H1 (cell line): ENCODE measurements at regions not wholly inside any gene's neighbourhood (a gene's known extent, or its start where the extent isn't known, plus 50 kb on each side); places are given as distances from the start of the nearest gene placed in this dataset.

Experiments used
- CTCF ChIA-PET: fragments of 300-600 bp; sonication (Branson Sonifier 250); formaldehyde crosslinking; loops from one replicate; lab custom pipeline; 2021; ENCODE audit not compliant: partially characterized antibody; lab: Charles Lee
- POLR2A ChIA-PET: fragments of 300-600 bp; sonication (Branson Sonifier 250); formaldehyde crosslinking; loops from one replicate; lab custom pipeline; 2021; ENCODE audit warnings: inconsistent platforms; ENCODE audit not compliant: partially characterized antibody; lab: Charles Lee
- DNase-seq, 2 experiments: peaks; one replicate each; pipeline versions ENCODE4 v3.0.0 to v3.0.0-alpha.2; 2010 to 2022; ENCODE audit warnings: low spot score in 2 of 2, low read depth in 1 of 2, mixed read lengths in 1 of 2
- FAIRE-seq: peaks from 2 replicates; lab custom pipeline; 2011; peaks lifted over from hg19 to GRCh38; lab: Jason Lieb, UNC
- H2AFZ ChIP-seq: 2 replicates; pipeline ENCODE4 v1.8.1; 2012; ENCODE audit warnings: low read length, inconsistent platforms
- H2AK5ac ChIP-seq: 2 replicates; pipeline ENCODE4 v1.6.1; 2013; ENCODE audit warnings: low read depth, low read length
- H2BK120ac ChIP-seq: replicated peaks from 2 replicates; pipeline ENCODE3; 2013; ENCODE audit warnings: low read depth, low read length, inconsistent platforms
- H2BK12ac ChIP-seq: 2 replicates; pipeline ENCODE4 v1.6.1; 2013; ENCODE audit warnings: low read depth, low read length
- H2BK15ac ChIP-seq: 2 replicates; pipeline ENCODE4 v1.6.1; 2013; ENCODE audit warnings: low read length
- H2BK20ac ChIP-seq: 2 replicates; pipeline ENCODE4 v1.6.1; 2013; ENCODE audit warnings: low read length
- H2BK5ac ChIP-seq: 2 replicates; pipeline ENCODE4 v1.6.1; 2013; ENCODE audit warnings: low read depth, low read length
- H3K14ac ChIP-seq: 2 replicates; pipeline ENCODE4 v1.6.1; 2013; ENCODE audit warnings: inconsistent platforms; ENCODE audit not compliant: insufficient read length
- H3K18ac ChIP-seq: 2 replicates; pipeline ENCODE4 v1.6.1; 2013; ENCODE audit warnings: low read length; ENCODE audit errors: extremely low read depth
- H3K23ac ChIP-seq: 2 replicates; pipeline ENCODE4 v1.6.1; 2013; ENCODE audit warnings: inconsistent platforms; ENCODE audit not compliant: insufficient read length
- H3K23me2 ChIP-seq: 2 replicates; pipeline ENCODE4 v1.6.1; 2013; ENCODE audit warnings: low read depth, low read length
- H3K27ac ChIP-seq: 2 replicates; pipeline ENCODE4 v1.6.1; 2011; ENCODE audit warnings: low read depth, low read length, inconsistent platforms
- H3K27me3 ChIP-seq, 4 experiments: replicated peaks in 1 of 4; 1 replicate in 1 of 4; 2 replicates in 3 of 4; pipeline versions ENCODE4 v1.6.1 to v1.8.1; 2011 to 2013; ENCODE audit warnings: low read length in 3 of 4, mild to moderate bottlenecking in 3 of 4, inconsistent platforms in 2 of 4, mixed read lengths in 2 of 4, moderate library complexity in 1 of 4; ENCODE audit not compliant: control insufficient read depth in 3 of 4, insufficient read depth in 3 of 4; ENCODE audit errors: extremely low read depth in 1 of 4
- H3K36me3 ChIP-seq, 4 experiments: 2 replicates each; pipeline versions ENCODE4 v1.6.1 to v1.8.1; 2011 to 2013; ENCODE audit warnings: mild to moderate bottlenecking in 4 of 4, low read length in 3 of 4, moderate library complexity in 2 of 4, control low read depth in 1 of 4, inconsistent platforms in 1 of 4; ENCODE audit not compliant: insufficient read depth in 4 of 4, control insufficient read depth in 2 of 4
- H3K4ac ChIP-seq: replicated peaks from 2 replicates; pipeline ENCODE3; 2013; ENCODE audit warnings: low read length, low read depth, mixed read lengths, inconsistent platforms; ENCODE audit not compliant: insufficient read length
- H3K4me1 ChIP-seq, 4 experiments: replicated peaks in 1 of 4; 1 replicate in 1 of 4; 2 replicates in 3 of 4; pipeline versions ENCODE4 v1.6.1 to v1.8.1; 2011 to 2013; ENCODE audit warnings: low read length in 3 of 4, inconsistent platforms in 2 of 4, mixed read lengths in 1 of 4; ENCODE audit not compliant: insufficient read depth in 4 of 4, control insufficient read depth in 3 of 4
- H3K4me2 ChIP-seq, 2 experiments: 2 replicates each; pipeline versions ENCODE4 v1.6.1 to v1.8.1; 2011 to 2013; ENCODE audit warnings: low read depth in 2 of 2, low read length in 2 of 2, control low read depth in 1 of 2, inconsistent platforms in 1 of 2, mild to moderate bottlenecking in 1 of 2; ENCODE audit not compliant: insufficient read depth in 1 of 2
- H3K4me3 ChIP-seq, 4 experiments: fragments of 200-600, 300-600 bp in 1 of 4; sonication (generic), shearing (Covaris generic), sonication (Bioruptor Twin) in 1 of 4; 2 replicates each; pipeline versions ENCODE4 v1.5.1 to v1.8.1; 2011 to 2016; ENCODE audit warnings: low read length in 4 of 4, low read depth in 3 of 4, control low read depth in 2 of 4, inconsistent platforms in 2 of 4, mild to moderate bottlenecking in 2 of 4, mixed read lengths in 1 of 4, moderate library complexity in 1 of 4; ENCODE audit not compliant: insufficient read depth in 2 of 4; ENCODE audit errors: extremely low read depth in 1 of 4
- H3K56ac ChIP-seq: replicated peaks from 2 replicates; pipeline ENCODE3; 2013; ENCODE audit warnings: low read depth, mild to moderate bottlenecking, mixed read lengths, low read length, inconsistent platforms; ENCODE audit not compliant: insufficient read length
- H3K79me1 ChIP-seq: 2 replicates; pipeline ENCODE4 v1.6.1; 2013; ENCODE audit warnings: low read depth, low read length, control low read depth
- H3K79me2 ChIP-seq, 2 experiments: 2 replicates each; pipeline versions ENCODE4 v1.6.1 to v1.8.1; 2012 to 2013; ENCODE audit warnings: low read length in 2 of 2, mild to moderate bottlenecking in 2 of 2, inconsistent platforms in 1 of 2; ENCODE audit not compliant: insufficient read depth in 2 of 2, control insufficient read depth in 1 of 2
- H3K9ac ChIP-seq, 4 experiments: replicated peaks in 1 of 4; 1 replicate in 1 of 4; 2 replicates in 3 of 4; pipeline versions ENCODE4 v1.6.1 to v1.8.1; 2011 to 2013; ENCODE audit warnings: low read depth in 3 of 4, low read length in 3 of 4, control low read depth in 2 of 4, mild to moderate bottlenecking in 2 of 4, moderate library complexity in 2 of 4, inconsistent platforms in 1 of 4; ENCODE audit errors: extremely low read depth in 1 of 4
- H3K9me3 ChIP-seq, 2 experiments: 2 replicates each; pipeline versions ENCODE4 v1.6.1 to v1.8.1; 2012 to 2013; ENCODE audit warnings: mild to moderate bottlenecking in 2 of 2, moderate library complexity in 2 of 2, control low read depth in 1 of 2, inconsistent platforms in 1 of 2, low read depth in 1 of 2, low read length in 1 of 2, mixed read lengths in 1 of 2; ENCODE audit not compliant: insufficient read depth in 2 of 2
- H4K20me1 ChIP-seq, 2 experiments: replicated peaks in 1 of 2; 2 replicates each; pipeline versions ENCODE3 to v1.8.1; 2011 to 2013; ENCODE audit warnings: inconsistent platforms in 2 of 2, low read length in 2 of 2, mild to moderate bottlenecking in 1 of 2; ENCODE audit not compliant: insufficient read depth in 2 of 2, control insufficient read depth in 1 of 2
- H4K5ac ChIP-seq: 2 replicates; pipeline ENCODE4 v1.6.1; 2013; ENCODE audit warnings: low read length, low read depth, mixed read lengths, inconsistent platforms; ENCODE audit not compliant: insufficient read length
- H4K8ac ChIP-seq: 2 replicates; pipeline ENCODE4 v1.8.0; 2013; ENCODE audit warnings: mild to moderate bottlenecking, moderate library complexity, low read length, inconsistent platforms; ENCODE audit not compliant: insufficient read depth; ENCODE audit errors: extremely low read depth
- H4K91ac ChIP-seq: replicated peaks from 2 replicates; pipeline ENCODE3; 2013; ENCODE audit warnings: low read length, mixed read lengths, inconsistent platforms; ENCODE audit not compliant: insufficient read length
- ATF2 ChIP-seq: IDR thresholded peaks from 2 replicates; pipeline ENCODE4 v1.6.1; 2012; ENCODE audit warnings: low read length, inconsistent platforms
- CBX5 ChIP-seq: fragments of 300-800, 300-1000 bp; sonication (generic); IDR thresholded peaks from 2 replicates; pipeline ENCODE4 v1.7.1; 2016; ENCODE audit warnings: antibody characterized with exemption, low read length, low read depth
- EGR1 ChIP-seq: IDR thresholded peaks from 2 replicates; pipeline ENCODE4 v1.6.1; 2011; ENCODE audit warnings: low read depth, low read length, borderline replicate concordance
- MAX ChIP-seq: IDR thresholded peaks from 2 replicates; pipeline ENCODE4 v1.6.1; 2012; ENCODE audit warnings: inconsistent platforms
- PHF8 ChIP-seq: fragments of 200-600 bp; sonication (generic); conservative IDR thresholded peaks from 2 replicates; pipeline ENCODE4 v1.7.1; 2012; ENCODE audit warnings: low read depth, mild to moderate bottlenecking, inconsistent platforms, low read length, moderate library complexity
- RBBP5 ChIP-seq: IDR thresholded peaks from 2 replicates; pipeline ENCODE4 v1.7.1; 2012; ENCODE audit warnings: low read depth, mild to moderate bottlenecking, inconsistent platforms, low read length, moderate library complexity, borderline replicate concordance
- TAF7 ChIP-seq: optimal IDR thresholded peaks from 2 replicates; pipeline ENCODE3; 2011; ENCODE audit warnings: low read depth, mild to moderate bottlenecking, inconsistent platforms, low read length, moderate library complexity, borderline replicate concordance
- TEAD4 ChIP-seq: IDR thresholded peaks from 2 replicates; pipeline ENCODE4 v1.6.1; 2012; ENCODE audit warnings: low read depth, low read length, inconsistent platforms, mixed read lengths
- WGBS, 2 experiments: shearing (Covaris generic) in 1 of 2; methylation state at CpG; one replicate each; pipeline versions ENCODE4 v1.1.6 to v1.1.7; 2013 to 2015; ENCODE audit warnings: low lambda C conversion rate in 2 of 2, mixed read lengths in 2 of 2, inconsistent platforms in 1 of 2, low coverage in 1 of 2, missing lambda C conversion rate in 1 of 2; ENCODE audit not compliant: insufficient replicate concordance in 2 of 2, insufficient coverage in 1 of 2, insufficient read length in 1 of 2; ENCODE audit errors: extremely low coverage in 1 of 2, missing lambda C conversion rate in 1 of 2; 5-methylcytosine and 5-hydroxymethylcytosine counted together

GRCh38 chr7:138226745-138227279, 150.6 kb downstream of the AKR1D1 start:
- Histone ChIP-seq H3K18ac (no peak overlapping the region), H3K4me3 (no peak overlapping the region), H3K9me3 (peaks cover 2% of the 10 kb centered on the region in 2 experiments; a peak in 3 of 4 replicates), H3K4me2 (no peak overlapping the region), H2BK15ac (no peak overlapping the region), H3K23ac (no peak overlapping the region), H2AK5ac (no peak overlapping the region), H2AFZ (no peak overlapping the region), H4K20me1 (no peaks in the 10 kb centered on the region), H3K14ac (no peak overlapping the region), H2BK5ac (no peak overlapping the region), H2BK20ac (no peak overlapping the region), H2BK12ac (no peak overlapping the region), H4K8ac (no peak overlapping the region), H3K27me3 (no peaks in the 10 kb centered on the region), H3K9ac (no peak overlapping the region), H3K4me1 (peaks cover 0 to 3% (median 0%) of the 10 kb centered on the region in 4 experiments; a peak in 1 of 7 replicates), H3K36me3 (peaks cover 0 to 7% (median 0%) of the 10 kb centered on the region in 4 experiments; a peak in 2 of 8 replicates), H4K91ac (no peak overlapping the region), H3K56ac (no peak overlapping the region), H4K5ac (no peak overlapping the region), H3K79me2 (no peaks in the 10 kb centered on the region), H3K4ac (no peak overlapping the region), H2BK120ac (no peak overlapping the region), H3K23me2 (peaks cover 2% of the 10 kb centered on the region; the same call in 1 of the 2 replicates), H3K27ac (no peak overlapping the region), H3K79me1 (no peaks in the 10 kb centered on the region)
- FAIRE-seq = no peak
- 89% methylated on average over 4 of the region's 4 CpGs; no CpG with 5 or more reads in 1 of the 2 experiments for WGBS, 2 experiments
- DNase-seq = no peak
- POLR2A ChIA-PET = interaction anchor here (1.2 kb wide), 1 partner anchor 14 kb away, joined by 3 read pairs; no protein-coding TSS in a partner anchor
- CTCF ChIA-PET = interaction anchor here (1.0 to 1.2 kb wide), 2 partner anchors 12 kb away, joined by 3 read pairs; no protein-coding TSS in a partner anchor
- TF ChIP-seq PHF8 (no peak), TEAD4 (no peak), ATF2 (no peak), RBBP5 (no peak), CBX5 (no peak), EGR1 (no peak), MAX (no peak), TAF7 (no peak)
